ENCODE measurements at regions not wholly inside any gene's neighbourhood (a gene's known extent, or its start where the extent isn't known, plus 50 kb on each side); places are given as distances from the start of the nearest gene placed in this dataset.

- intact Hi-C loops (cut with DNase I) = no loop called here
- ATAC-seq (no peak), DNase-seq (no peak), FAIRE-seq (no peak)
- Histone ChIP-seq H3K36me3 (no peaks in the 10 kb centered on the region), H3K27ac (no peak overlapping the region), H3K9me3 (no peaks in the 10 kb centered on the region), H3K4me3 (no peak overlapping the region), H3K4me1 (no peaks in the 10 kb centered on the region), H3K27me3 (no peaks in the 10 kb centered on the region)
- TF ChIP-seq CTCF (IDR thresholded peaks at IDR 0.05) = no peak
- WGBS, 2 donors = 84 to 89% methylated on average over 1 of the region's 1 CpG
Measured at GRCh38 chr3:176631165-176631564, 566.1 kb downstream of the TBL1XR1 start.

GRCh38 chr3:176628101-176628639, 569.1 kb downstream of the TBL1XR1 start:
- DNase-seq (no peak), ATAC-seq (no peak), FAIRE-seq (no peak)
- H3K36me3 ChIP-seq = no peaks in the 10 kb centered on the region
- no peaks in the 10 kb centered on the region for H3K27me3 ChIP-seq
- no peaks in the 10 kb centered on the region for H3K4me1 ChIP-seq
- WGBS, 2 donors = 69 to 70% methylated on average over 2 of the region's 2 CpGs
- TF ChIP-seq CTCF (IDR thresholded peaks at IDR 0.05) = no peak
- intact Hi-C loops (cut with DNase I) = no loop called here
- H3K9me3 ChIP-seq = no peaks in the 10 kb centered on the region
- no peak overlapping the region for H3K4me3 ChIP-seq
- H3K27ac ChIP-seq = no peak overlapping the region

- no peaks in the 10 kb centered on the region for H3K27me3 ChIP-seq
- 83 to 93% methylated on average over 4 of the region's 4 CpGs for WGBS, 2 donors
- no peak for TF ChIP-seq CTCF (IDR thresholded peaks at IDR 0.05)
- H3K4me3 ChIP-seq = no peak overlapping the region
- intact Hi-C loops (cut with DNase I) = no loop called here
- no peaks in the 10 kb centered on the region for H3K36me3 ChIP-seq
- no peak for FAIRE-seq
- no peaks in the 10 kb centered on the region for H3K4me1 ChIP-seq
- H3K27ac ChIP-seq = no peak overlapping the region
- DNase-seq = no peak
- no peak for ATAC-seq
- H3K9me3 ChIP-seq = no peaks in the 10 kb centered on the region
Measured at GRCh38 chr3:176623468-176624150, 573.7 kb downstream of the TBL1XR1 start.

- intact Hi-C loops (cut with DNase I) = no loop called here
- Histone ChIP-seq H3K27ac (no peak overlapping the region), H3K27me3 (no peaks in the 10 kb centered on the region), H3K9me3 (no peaks in the 10 kb centered on the region), H3K36me3 (no peaks in the 10 kb centered on the region), H3K4me1 (no peaks in the 10 kb centered on the region), H3K4me3 (no peak overlapping the region)
- no peak for FAIRE-seq
- no peak for DNase-seq
- TF ChIP-seq CTCF (IDR thresholded peaks at IDR 0.05) = no peak
- WGBS, 2 donors = 78 to 84% methylated on average over 3 of the region's 3 CpGs
- no peak for ATAC-seq
Measured at GRCh38 chr3:176619833-176620232, 577.4 kb downstream of the TBL1XR1 start.

GRCh38 chr3:176615826-176616225, 581.5 kb downstream of the TBL1XR1 start:
- no peak for TF ChIP-seq CTCF (IDR thresholded peaks at IDR 0.05)
- no peaks in the 10 kb centered on the region for H3K4me1 ChIP-seq
- H3K4me3 ChIP-seq = no peak overlapping the region
- no peaks in the 10 kb centered on the region for H3K9me3 ChIP-seq
- intact Hi-C loops (cut with DNase I) = no loop called here
- no peaks in the 10 kb centered on the region for H3K27me3 ChIP-seq
- H3K36me3 ChIP-seq = no peaks in the 10 kb centered on the region
- FAIRE-seq = no peak
- no peak for DNase-seq
- no peak for ATAC-seq
- no peak overlapping the region for H3K27ac ChIP-seq
